Upper lobe of left lung (tissue), 6 donors: ENCODE measurements at regions not wholly inside any gene's neighbourhood (a gene's known extent, or its start where the extent isn't known, plus 50 kb on each side); places are given as distances from the start of the nearest gene placed in this dataset.

Experiments
- ATAC-seq, 2 donors: fragments of 200-7000 bp; cut with Tn5 transposase; one replicate each; pipeline ENCODE4 v1.9.1; 2022; ENCODE audit warnings: mild to moderate bottlenecking in 2 of 2, moderate library complexity in 2 of 2; ENCODE audit not compliant: low FRiP score in 2 of 2
- DNase-seq, 2 donors: peaks; one replicate each; pipeline ENCODE4 v3.0.0-alpha.2; 2019 to 2020
- H3K27ac ChIP-seq, 4 donors: fragments of 200-600 bp; sonication (generic); one replicate each; pipeline ENCODE4 v1.5.1; 2016 to 2019
- H3K27me3 ChIP-seq, 4 donors: fragments of 200-600 bp; sonication (generic); one replicate each; pipeline ENCODE4 v1.5.1; 2017 to 2019
- H3K36me3 ChIP-seq, 4 donors: fragments of 200-600 bp; sonication (generic); one replicate each; pipeline ENCODE4 v1.5.1; 2016 to 2019
- H3K4me1 ChIP-seq, 4 donors: fragments of 200-600 bp; sonication (generic); one replicate each; pipeline ENCODE4 v1.5.1; 2018 to 2019
- H3K4me3 ChIP-seq, 4 donors: fragments of 200-600 bp; sonication (generic); one replicate each; pipeline ENCODE4 v1.5.1; 2017 to 2019; ENCODE audit warnings: mild to moderate bottlenecking in 2 of 4, moderate library complexity in 1 of 4
- H3K9me3 ChIP-seq, 4 donors: fragments of 200-600 bp; sonication (generic); one replicate each; pipeline ENCODE4 v1.5.1; 2018 to 2019
- CTCF ChIP-seq, 6 experiments: fragments of 450-650 bp in 4 of 6; fragments of 200-600 bp in 2 of 6; sonication (generic) in 2 of 6; IDR thresholded peaks; one replicate each; pipeline ENCODE4 v1.5.1; 2016 to 2019; ENCODE audit warnings: antibody characterized with exemption in 6 of 6
- EP300 ChIP-seq, 4 donors: sonication (generic); formaldehyde crosslinking; IDR thresholded peaks; one replicate each; pipeline ENCODE4 v1.5.1; 2017; ENCODE audit warnings: antibody characterized with exemption in 4 of 4, control low read depth in 2 of 4
- POLR2A ChIP-seq, 4 donors: fragments of 450-650 bp; IDR thresholded peaks; one replicate each; pipeline ENCODE4 v1.5.1; 2016 to 2017; ENCODE audit warnings: antibody characterized with exemption in 4 of 4, mild to moderate bottlenecking in 2 of 4
- POLR2AphosphoS5 ChIP-seq, 2 donors: sonication (generic); formaldehyde crosslinking; IDR thresholded peaks; one replicate each; pipeline ENCODE4 v1.5.1; 2017; ENCODE audit warnings: antibody characterized with exemption in 2 of 2
- WGBS, 2 donors: methylation state at CpG; one replicate each; pipeline ENCODE4 v1.1.5; 2017 to 2018; 5-methylcytosine and 5-hydroxymethylcytosine counted together
- donor health status: DM: no; HTN: no; CAD: no; lungs with moderate emphysema.
- donor health status: DM: no; HTN: yes; CAD: no; lungs with severe emphysema.

GRCh38 chr15:81520480-81520879 is 146.5 kb upstream of the TMC3 start:
- no peak for DNase-seq
- ATAC-seq = no peak
- no peak overlapping the region for H3K4me3 ChIP-seq
- no peaks in the 10 kb centered on the region for H3K9me3 ChIP-seq
- no peaks in the 10 kb centered on the region for H3K27me3 ChIP-seq
- no peaks in the 10 kb centered on the region for H3K36me3 ChIP-seq
- no peak for TF ChIP-seq POLR2A (IDR thresholded peaks at IDR 0.05)
- TF ChIP-seq POLR2AphosphoS5 (IDR thresholded peaks at IDR 0.05) = no peak
- no peak for TF ChIP-seq CTCF (IDR thresholded peaks at IDR 0.05)
- TF ChIP-seq EP300 (IDR thresholded peaks at IDR 0.05) = no peak
- WGBS, 2 donors = 86 to 88% methylated on average over 2 of the region's 2 CpGs
- no peak overlapping the region for H3K27ac ChIP-seq
- no peaks in the 10 kb centered on the region for H3K4me1 ChIP-seq

GRCh38 chr15:81516461-81516860 is 142.4 kb upstream of the TMC3 start:
- ATAC-seq (peak in 1 of 2 donors; percentile 74), DNase-seq (no peak)
- H3K9me3 ChIP-seq = no peaks in the 10 kb centered on the region
- TF ChIP-seq EP300 (IDR thresholded peaks at IDR 0.05) (no peak), POLR2A (IDR thresholded peaks at IDR 0.05) (no peak), POLR2AphosphoS5 (IDR thresholded peaks at IDR 0.05) (no peak), CTCF (IDR thresholded peaks at IDR 0.05) (no peak)
- H3K4me1 ChIP-seq = no peaks in the 10 kb centered on the region
- H3K36me3 ChIP-seq = no peaks in the 10 kb centered on the region
- WGBS, 2 donors = 63 to 76% methylated on average over 3 of the region's 3 CpGs
- H3K4me3 ChIP-seq = no peak overlapping the region
- no peaks in the 10 kb centered on the region for H3K27me3 ChIP-seq
- no peak overlapping the region for H3K27ac ChIP-seq

GRCh38 chr15:81516012-81516411 is 142.0 kb upstream of the TMC3 start:
- Histone ChIP-seq H3K27ac (no peak overlapping the region), H3K27me3 (no peaks in the 10 kb centered on the region), H3K4me1 (no peaks in the 10 kb centered on the region), H3K36me3 (no peaks in the 10 kb centered on the region), H3K4me3 (no peak overlapping the region), H3K9me3 (no peaks in the 10 kb centered on the region)
- DNase-seq = no peak
- ATAC-seq = peak in 1 of 2 donors; percentile 54
- TF ChIP-seq POLR2A (IDR thresholded peaks at IDR 0.05) (no peak), EP300 (IDR thresholded peaks at IDR 0.05) (no peak), POLR2AphosphoS5 (IDR thresholded peaks at IDR 0.05) (no peak), CTCF (IDR thresholded peaks at IDR 0.05) (no peak)

- ATAC-seq (no peak), DNase-seq (no peak)
- Histone ChIP-seq H3K4me3 (no peak overlapping the region), H3K9me3 (no peaks in the 10 kb centered on the region), H3K27ac (no peak overlapping the region), H3K4me1 (no peaks in the 10 kb centered on the region), H3K27me3 (no peaks in the 10 kb centered on the region), H3K36me3 (no peaks in the 10 kb centered on the region)
- WGBS, 2 donors = 72 to 82% methylated on average over 1 of the region's 1 CpG
- TF ChIP-seq CTCF (IDR thresholded peaks at IDR 0.05) (no peak), EP300 (IDR thresholded peaks at IDR 0.05) (no peak), POLR2A (IDR thresholded peaks at IDR 0.05) (no peak), POLR2AphosphoS5 (IDR thresholded peaks at IDR 0.05) (no peak)
Measured at GRCh38 chr15:81514725-81515124, 140.7 kb upstream of the TMC3 start.

GRCh38 chr15:81511138-81511537 is 137.1 kb upstream of the TMC3 start:
- ATAC-seq (no peak), DNase-seq (no peak)
- no peak overlapping the region for H3K27ac ChIP-seq
- H3K27me3 ChIP-seq = no peaks in the 10 kb centered on the region
- no peaks in the 10 kb centered on the region for H3K4me1 ChIP-seq
- H3K9me3 ChIP-seq = no peaks in the 10 kb centered on the region
- H3K36me3 ChIP-seq = no peaks in the 10 kb centered on the region
- H3K4me3 ChIP-seq = no peak overlapping the region
- TF ChIP-seq CTCF (IDR thresholded peaks at IDR 0.05) (no peak), POLR2A (IDR thresholded peaks at IDR 0.05) (no peak), EP300 (IDR thresholded peaks at IDR 0.05) (no peak), POLR2AphosphoS5 (IDR thresholded peaks at IDR 0.05) (no peak)
- 67 to 68% methylated on average over 3 of the region's 3 CpGs for WGBS, 2 donors
